Thyroid gland (tissue), 4 donors: ENCODE measurements at regions not wholly inside any gene's neighbourhood (a gene's known extent, or its start where the extent isn't known, plus 50 kb on each side); places are given as distances from the start of the nearest gene placed in this dataset.

Experiments
- DNase-seq, 2 donors: peaks; one replicate each; pipeline ENCODE4 v3.0.0-alpha.2; 2019
- H3K27ac ChIP-seq, 3 donors: fragments of 200-600 bp; sonication (generic); 1 replicate in 2 of 3; 2 replicates in 1 of 3; pipeline ENCODE4 v1.5.1; 2016 to 2019; ENCODE audit warnings: mild to moderate bottlenecking in 1 of 3, moderate library complexity in 1 of 3
- H3K27me3 ChIP-seq: fragments of 200-600 bp; sonication (generic); one replicate; pipeline ENCODE4 v1.5.1; 2019
- H3K36me3 ChIP-seq, 2 donors: fragments of 200-600 bp; sonication (generic); one replicate each; pipeline ENCODE4 v1.5.1; 2016 to 2019
- H3K4me1 ChIP-seq, 2 donors: fragments of 200-600 bp; sonication (generic); one replicate each; pipeline ENCODE4 v1.5.1; 2017 to 2019
- H3K4me3 ChIP-seq, 3 donors: fragments of 200-600 bp; sonication (generic); replicated peaks in 1 of 3; 1 replicate in 2 of 3; 2 replicates in 1 of 3; pipeline ENCODE4 v1.5.1; 2016; ENCODE audit warnings: mild to moderate bottlenecking in 1 of 3
- H3K9me3 ChIP-seq: fragments of 200-600 bp; sonication (generic); one replicate; pipeline ENCODE4 v1.5.1; 2017
- POLR2A ChIP-seq, 2 donors: fragments of 450-650 bp; IDR thresholded peaks; one replicate each; pipeline ENCODE4 v1.6.1; 2017; ENCODE audit warnings: antibody characterized with exemption in 2 of 2, mild to moderate bottlenecking in 2 of 2, moderate library complexity in 1 of 2
- WGBS, 2 donors: methylation state at CpG; one replicate each; pipeline ENCODE4 v1.1.5; 2017; 5-methylcytosine and 5-hydroxymethylcytosine counted together
- intact Hi-C: fragments of 100-400 bp; cut with DNase I; formaldehyde crosslinking; loops from one replicate; pipeline ENCODE4 v1.15.1; 2023
- TF ChIP-seq, protein P1 (sequence below), 6 experiments: fragments of 200-600 bp in 3 of 6; fragments of 450-650 bp in 3 of 6; sonication (generic) in 3 of 6; IDR thresholded peaks; one replicate each; pipeline ENCODE4 v1.5.1; 2016 to 2019; ENCODE audit warnings: antibody characterized with exemption in 6 of 6, mild to moderate bottlenecking in 2 of 6, inconsistent platforms in 1 of 6, moderate library complexity in 1 of 6

DNA sequence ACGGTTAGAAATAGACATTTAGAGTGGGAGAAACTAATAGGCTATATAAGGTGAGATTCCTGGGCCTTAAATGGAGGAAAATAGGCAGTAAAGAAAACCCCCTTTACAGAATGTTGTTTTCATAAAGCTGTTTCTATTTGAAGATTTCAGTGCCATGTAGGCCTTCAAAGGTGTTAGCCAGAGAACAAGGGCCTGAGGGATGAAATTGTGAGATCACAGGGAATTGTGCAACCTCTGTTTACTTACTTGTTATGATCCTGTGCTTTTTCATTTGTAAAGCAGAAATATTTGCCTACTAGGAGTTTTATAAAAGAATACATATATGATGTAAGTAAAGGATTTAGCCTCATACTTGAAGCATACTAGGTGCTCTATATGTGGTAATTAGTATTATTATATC is 272.9 kb upstream of the ARX start:
- TF ChIP-seq, protein P1, sequence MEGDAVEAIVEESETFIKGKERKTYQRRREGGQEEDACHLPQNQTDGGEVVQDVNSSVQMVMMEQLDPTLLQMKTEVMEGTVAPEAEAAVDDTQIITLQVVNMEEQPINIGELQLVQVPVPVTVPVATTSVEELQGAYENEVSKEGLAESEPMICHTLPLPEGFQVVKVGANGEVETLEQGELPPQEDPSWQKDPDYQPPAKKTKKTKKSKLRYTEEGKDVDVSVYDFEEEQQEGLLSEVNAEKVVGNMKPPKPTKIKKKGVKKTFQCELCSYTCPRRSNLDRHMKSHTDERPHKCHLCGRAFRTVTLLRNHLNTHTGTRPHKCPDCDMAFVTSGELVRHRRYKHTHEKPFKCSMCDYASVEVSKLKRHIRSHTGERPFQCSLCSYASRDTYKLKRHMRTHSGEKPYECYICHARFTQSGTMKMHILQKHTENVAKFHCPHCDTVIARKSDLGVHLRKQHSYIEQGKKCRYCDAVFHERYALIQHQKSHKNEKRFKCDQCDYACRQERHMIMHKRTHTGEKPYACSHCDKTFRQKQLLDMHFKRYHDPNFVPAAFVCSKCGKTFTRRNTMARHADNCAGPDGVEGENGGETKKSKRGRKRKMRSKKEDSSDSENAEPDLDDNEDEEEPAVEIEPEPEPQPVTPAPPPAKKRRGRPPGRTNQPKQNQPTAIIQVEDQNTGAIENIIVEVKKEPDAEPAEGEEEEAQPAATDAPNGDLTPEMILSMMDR (IDR thresholded peaks at IDR 0.05), result no peak
- no peak for TF ChIP-seq POLR2A (IDR thresholded peaks at IDR 0.05)
- Histone ChIP-seq H3K4me3 (no peak overlapping the region), H3K27me3 (no peaks in the 10 kb centered on the region), H3K36me3 (no peaks in the 10 kb centered on the region), H3K27ac (no peak overlapping the region), H3K4me1 (no peaks in the 10 kb centered on the region), H3K9me3 (no peaks in the 10 kb centered on the region)
- intact Hi-C loops, result no loop called here
- 79 to 82% methylated on average over 1 of the region's 1 CpG for WGBS, 2 donors
- no peak for DNase-seq

DNA sequence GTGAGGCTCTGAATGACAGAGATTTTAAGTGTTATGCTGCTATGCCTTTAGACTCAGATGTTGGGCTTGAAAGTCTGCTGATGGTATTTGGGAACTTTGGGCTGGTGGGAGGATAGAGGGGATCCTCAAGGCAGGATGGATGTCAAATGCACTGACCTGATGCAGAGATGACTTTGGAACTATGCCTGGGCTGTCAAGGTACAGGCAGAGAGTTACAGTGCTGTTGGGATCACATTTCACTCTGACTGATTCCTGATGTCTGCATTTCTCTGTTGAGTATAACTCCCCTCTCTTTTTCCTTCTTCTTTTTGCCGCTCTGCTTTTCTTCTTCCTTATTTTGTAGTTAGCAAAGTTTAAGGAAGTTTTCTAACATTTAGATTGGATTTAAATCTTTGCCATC is 271.8 kb upstream of the ARX start:
- H3K27ac ChIP-seq, result no peak overlapping the region
- H3K4me1 ChIP-seq, result no peaks in the 10 kb centered on the region
- no peaks in the 10 kb centered on the region for H3K9me3 ChIP-seq
- TF ChIP-seq, protein P1 (IDR thresholded peaks at IDR 0.05), result no peak
- TF ChIP-seq POLR2A (IDR thresholded peaks at IDR 0.05), result no peak
- H3K36me3 ChIP-seq, result no peaks in the 10 kb centered on the region
- no peak overlapping the region for H3K4me3 ChIP-seq
- no peak for DNase-seq
- WGBS, 2 donors, result 69 to 73% methylated on average over 1 of the region's 1 CpG
- no peaks in the 10 kb centered on the region for H3K27me3 ChIP-seq
- intact Hi-C loops, result no loop called here

DNA sequence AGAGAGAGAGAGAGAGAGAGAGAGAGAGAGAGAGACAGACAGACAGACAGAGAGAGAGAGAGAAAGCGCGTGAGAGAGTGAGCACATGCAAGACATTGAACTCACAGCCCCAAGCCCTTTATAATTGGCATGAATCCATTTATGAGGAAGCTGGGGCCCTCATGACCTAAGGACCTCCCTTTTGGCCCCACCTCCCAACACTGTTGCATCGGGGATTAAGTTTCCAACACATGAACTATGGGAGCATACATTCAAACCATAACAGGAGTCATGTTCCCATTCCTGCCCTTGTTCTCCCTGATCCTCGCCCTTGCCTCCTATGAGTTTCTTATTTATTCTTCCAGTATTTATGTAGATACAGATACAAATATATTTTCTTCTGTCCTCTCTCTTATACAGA is 269.8 kb upstream of the ARX start:
- no peak for DNase-seq
- TF ChIP-seq, protein P1 (IDR thresholded peaks at IDR 0.05), result no peak
- TF ChIP-seq POLR2A (IDR thresholded peaks at IDR 0.05), result no peak
- Histone ChIP-seq H3K9me3 (no peaks in the 10 kb centered on the region), H3K4me1 (no peaks in the 10 kb centered on the region), H3K4me3 (no peak overlapping the region), H3K36me3 (no peaks in the 10 kb centered on the region), H3K27ac (no peak overlapping the region), H3K27me3 (no peaks in the 10 kb centered on the region)
- intact Hi-C loops, result no loop called here
- 79 to 91% methylated on average over 4 of the region's 4 CpGs for WGBS, 2 donors

DNA sequence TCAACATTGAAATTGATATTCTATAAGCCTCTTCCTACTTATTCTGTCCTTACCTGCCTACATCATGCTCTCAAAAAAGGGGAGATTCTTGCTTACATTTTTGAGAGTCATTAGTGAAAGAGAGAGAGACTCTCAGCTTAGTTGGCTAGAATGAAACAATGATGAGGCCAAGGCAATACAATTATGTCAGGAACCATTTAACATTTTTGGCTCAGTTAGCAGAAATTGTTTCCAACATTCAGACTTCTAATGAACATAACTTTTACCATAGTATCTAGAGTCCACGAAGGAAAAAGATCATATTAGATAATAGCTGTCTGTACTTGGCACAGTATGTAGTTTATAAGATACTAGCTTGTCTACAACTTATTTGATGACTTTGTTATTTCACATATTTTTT is 263.7 kb upstream of the ARX start:
- Histone ChIP-seq H3K27me3 (no peaks in the 10 kb centered on the region), H3K4me3 (no peak overlapping the region), H3K36me3 (no peaks in the 10 kb centered on the region), H3K9me3 (no peaks in the 10 kb centered on the region), H3K27ac (no peak overlapping the region), H3K4me1 (no peaks in the 10 kb centered on the region)
- intact Hi-C loops, result no loop called here
- no peak for DNase-seq
- WGBS, 2 donors, result 71 to 72% methylated on average over 1 of the region's 1 CpG
- TF ChIP-seq POLR2A (IDR thresholded peaks at IDR 0.05), result no peak
- TF ChIP-seq, protein P1 (IDR thresholded peaks at IDR 0.05), result no peak

DNA sequence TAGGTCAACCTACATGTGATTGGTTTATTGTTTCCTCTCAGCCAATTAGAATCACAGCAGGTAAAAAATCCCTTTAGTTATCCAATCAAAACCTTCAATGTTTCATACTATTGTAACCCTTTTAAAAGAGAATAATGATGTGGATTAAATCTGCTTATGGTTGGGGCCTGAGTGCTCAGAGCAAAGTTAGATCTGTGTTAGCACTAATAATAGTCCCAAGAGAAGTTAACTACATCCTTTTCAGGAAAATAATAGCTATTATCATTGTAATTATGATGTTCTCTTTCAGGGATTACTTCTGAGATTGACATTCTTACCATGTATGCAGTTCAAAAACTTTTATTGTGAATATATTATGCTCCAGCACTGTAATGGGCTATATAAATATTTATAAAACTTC is 262.6 kb upstream of the ARX start:
- Histone ChIP-seq H3K27me3 (no peaks in the 10 kb centered on the region), H3K4me1 (no peaks in the 10 kb centered on the region), H3K27ac (no peak overlapping the region), H3K4me3 (no peak overlapping the region), H3K9me3 (no peaks in the 10 kb centered on the region), H3K36me3 (no peaks in the 10 kb centered on the region)
- TF ChIP-seq, protein P1 (IDR thresholded peaks at IDR 0.05), result no peak
- TF ChIP-seq POLR2A (IDR thresholded peaks at IDR 0.05), result no peak
- intact Hi-C loops, result no loop called here
- DNase-seq, result no peak
